T-helper 1 cell treated with Interleukin-12 subunit alpha and Interleukin-12 subunit beta and Interleukin-4 antibody, amounts not matched to agents 30 μg/mL and 1 μg/mL, for 36 hours (primary cell): ENCODE measurements at regions not wholly inside any gene's neighbourhood (a gene's known extent, or its start where the extent isn't known, plus 50 kb on each side); places are given as distances from the start of the nearest gene placed in this dataset.

Experiments
- H3K27ac Mint-ChIP-seq: one replicate; pipeline ENCODE4 v1.8.0; 2021; ENCODE audit warnings: mild to moderate bottlenecking, mixed read lengths
- H3K27me3 Mint-ChIP-seq: one replicate; pipeline ENCODE4 v1.8.0; 2021; ENCODE audit warnings: low read depth, mixed read lengths
- H3K36me3 Mint-ChIP-seq: one replicate; pipeline ENCODE4 v1.8.0; 2021; ENCODE audit warnings: low read depth, mixed read lengths
- H3K4me1 Mint-ChIP-seq: one replicate; pipeline ENCODE4 v1.8.0; 2021; ENCODE audit warnings: low read depth, mixed read lengths
- H3K4me3 Mint-ChIP-seq: one replicate; pipeline ENCODE4 v1.8.0; 2021; ENCODE audit warnings: mild to moderate bottlenecking, moderate library complexity, mixed read lengths
- H3K9me3 Mint-ChIP-seq: one replicate; pipeline ENCODE4 v1.8.0; 2021; ENCODE audit warnings: mixed read lengths

DNA sequence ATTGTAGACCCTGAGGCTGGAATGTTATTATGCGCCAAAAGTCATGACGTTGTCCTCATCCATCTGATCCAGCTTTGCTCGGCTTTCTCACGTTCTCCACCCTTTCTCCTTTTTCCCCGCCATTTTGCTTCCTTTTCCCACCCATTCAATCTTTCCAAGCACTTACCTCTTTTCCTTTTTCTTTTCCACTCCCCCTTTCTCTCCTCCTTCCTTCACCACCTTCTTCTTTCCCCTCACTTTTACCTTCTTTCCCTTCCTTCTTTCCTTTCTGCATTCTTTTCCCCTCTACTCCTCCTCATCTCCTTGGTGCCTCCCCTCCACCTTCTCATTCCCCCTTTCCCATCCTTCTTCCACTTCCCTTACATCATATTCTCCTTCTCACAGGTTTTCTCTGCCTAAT lies 304.8 kb upstream of the TSHZ2 start:
- Mint-ChIP-seq H3K27me3 (no peaks in the 10 kb centered on the region), H3K4me3 (no peak overlapping the region), H3K36me3 (no peaks in the 10 kb centered on the region), H3K27ac (no peak overlapping the region), H3K4me1 (no peaks in the 10 kb centered on the region), H3K9me3 (no peaks in the 10 kb centered on the region)

DNA sequence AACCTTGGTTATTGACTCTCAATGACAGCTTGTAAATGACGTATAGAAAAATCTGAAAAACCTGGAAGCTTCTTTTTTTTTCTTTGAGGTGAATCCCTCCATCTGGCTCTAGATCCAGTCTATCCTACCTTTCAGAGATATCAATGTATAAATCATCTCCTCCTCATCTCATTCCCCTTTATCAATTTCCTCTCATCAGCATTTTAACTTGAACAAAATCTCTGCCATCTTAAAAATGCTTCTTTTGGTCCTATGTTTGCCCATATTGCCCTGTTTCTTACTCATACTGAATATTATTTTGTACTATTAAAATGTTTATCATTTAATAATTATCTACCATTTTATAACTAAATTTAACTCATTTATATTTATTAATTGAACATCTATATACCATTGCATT lies 306.7 kb upstream of the TSHZ2 start:
- H3K9me3 Mint-ChIP-seq, result no peaks in the 10 kb centered on the region
- no peaks in the 10 kb centered on the region for H3K27me3 Mint-ChIP-seq
- no peaks in the 10 kb centered on the region for H3K4me1 Mint-ChIP-seq
- H3K36me3 Mint-ChIP-seq, result no peaks in the 10 kb centered on the region
- no peak overlapping the region for H3K27ac Mint-ChIP-seq
- H3K4me3 Mint-ChIP-seq, result no peak overlapping the region

DNA sequence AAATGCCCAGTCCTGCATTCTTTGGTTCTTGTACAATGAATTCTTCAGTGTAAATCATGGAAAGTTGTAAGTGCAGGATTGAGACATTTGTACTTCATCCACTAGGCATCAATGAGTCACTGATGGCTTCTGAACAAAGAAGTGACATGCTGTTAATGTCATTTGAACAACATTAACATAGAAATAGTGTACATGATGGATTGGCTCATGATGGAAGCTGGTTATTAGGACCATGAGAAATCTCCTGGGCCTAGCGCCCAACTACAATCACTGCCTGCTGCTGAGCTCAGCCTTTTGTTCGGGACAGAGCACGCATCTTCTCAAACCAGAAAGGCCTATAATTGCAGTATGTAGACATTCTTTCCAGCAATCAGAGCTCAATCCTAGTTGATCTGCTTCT lies 316.8 kb upstream of the TSHZ2 start:
- Mint-ChIP-seq H3K4me1 (peaks cover 2% of the 10 kb centered on the region), H3K4me3 (no peak overlapping the region), H3K27me3 (no peaks in the 10 kb centered on the region), H3K27ac (no peak overlapping the region), H3K36me3 (peaks cover 1% of the 10 kb centered on the region), H3K9me3 (no peaks in the 10 kb centered on the region)

DNA sequence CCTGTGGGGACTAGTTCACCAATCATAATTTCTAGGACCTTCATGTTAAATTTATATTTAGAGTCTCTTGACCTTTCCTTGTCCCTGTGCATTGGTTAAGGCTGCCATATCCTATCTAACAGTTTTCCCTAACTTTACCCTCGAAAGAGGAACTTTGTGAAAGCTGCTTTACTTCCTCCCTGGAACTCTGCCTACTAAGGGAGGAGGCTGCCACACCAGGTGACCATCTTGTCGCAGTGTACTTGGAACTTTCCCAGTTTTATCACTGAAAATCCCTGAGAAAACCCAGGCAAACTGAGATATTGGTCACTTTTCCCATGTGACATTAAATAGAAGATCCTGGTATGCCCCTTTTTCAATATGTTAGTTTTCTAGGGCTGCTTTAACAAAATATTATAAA lies 317.6 kb upstream of the TSHZ2 start:
- Mint-ChIP-seq H3K27ac (no peak overlapping the region), H3K4me3 (no peak overlapping the region), H3K4me1 (peaks cover 2% of the 10 kb centered on the region), H3K36me3 (peaks cover 1% of the 10 kb centered on the region), H3K27me3 (no peaks in the 10 kb centered on the region), H3K9me3 (no peaks in the 10 kb centered on the region)

DNA sequence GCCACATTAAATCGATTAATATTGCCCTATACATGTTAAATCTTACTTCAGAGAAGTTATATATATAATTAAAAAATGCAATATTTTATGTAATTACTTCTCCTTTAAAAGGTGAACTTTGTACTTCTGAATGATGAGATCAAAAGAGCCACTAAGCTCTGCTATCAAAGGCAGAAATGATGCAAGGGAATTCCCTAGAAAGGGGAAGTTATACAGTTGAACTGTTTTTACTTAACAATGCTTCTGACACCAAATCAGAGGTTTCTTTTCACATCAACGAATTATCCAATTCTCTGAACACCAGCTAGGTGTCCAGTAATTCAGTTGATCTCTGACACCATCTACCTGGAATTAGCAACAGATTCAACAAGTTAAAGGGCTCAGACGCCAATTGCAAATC lies 319.9 kb upstream of the TSHZ2 start:
- H3K36me3 Mint-ChIP-seq, result peaks cover 1% of the 10 kb centered on the region
- no peaks in the 10 kb centered on the region for H3K9me3 Mint-ChIP-seq
- no peak overlapping the region for H3K27ac Mint-ChIP-seq
- no peak overlapping the region for H3K4me3 Mint-ChIP-seq
- peaks cover 2% of the 10 kb centered on the region for H3K4me1 Mint-ChIP-seq
- no peaks in the 10 kb centered on the region for H3K27me3 Mint-ChIP-seq

GRCh38 chr20:52649727-52650126 lies 322.4 kb upstream of the TSHZ2 start:
- Mint-ChIP-seq H3K4me1 (peaks cover 2% of the 10 kb centered on the region), H3K9me3 (no peaks in the 10 kb centered on the region), H3K27me3 (no peaks in the 10 kb centered on the region), H3K4me3 (no peak overlapping the region), H3K27ac (no peak overlapping the region), H3K36me3 (peaks cover 1% of the 10 kb centered on the region)

DNA sequence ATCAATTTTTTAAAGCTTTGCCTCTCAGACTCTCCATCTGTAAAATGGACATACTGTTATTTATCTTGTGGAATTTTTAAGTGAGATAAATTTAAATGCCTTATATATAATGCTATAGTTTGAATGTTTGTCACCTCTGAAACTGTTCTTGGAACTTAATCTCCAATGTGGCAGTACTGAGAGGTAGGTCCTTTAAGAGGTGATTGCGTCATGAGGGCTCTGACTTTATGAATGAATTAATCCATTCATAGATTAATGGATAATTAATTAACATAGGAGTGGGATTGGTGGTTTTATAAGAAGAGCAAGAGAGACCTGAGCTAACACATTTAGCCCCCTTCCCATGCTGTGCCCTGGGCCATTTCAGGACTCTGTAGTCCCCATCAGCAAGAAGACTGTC lies 326.3 kb upstream of the TSHZ2 start:
- H3K27me3 Mint-ChIP-seq, result no peaks in the 10 kb centered on the region
- no peak overlapping the region for H3K4me3 Mint-ChIP-seq
- no peaks in the 10 kb centered on the region for H3K9me3 Mint-ChIP-seq
- peaks cover 1% of the 10 kb centered on the region for H3K36me3 Mint-ChIP-seq
- no peaks in the 10 kb centered on the region for H3K4me1 Mint-ChIP-seq
- no peak overlapping the region for H3K27ac Mint-ChIP-seq

- no peaks in the 10 kb centered on the region for H3K36me3 Mint-ChIP-seq
- H3K4me3 Mint-ChIP-seq, result no peak overlapping the region
- H3K9me3 Mint-ChIP-seq, result no peaks in the 10 kb centered on the region
- no peaks in the 10 kb centered on the region for H3K4me1 Mint-ChIP-seq
- H3K27ac Mint-ChIP-seq, result no peak overlapping the region
- H3K27me3 Mint-ChIP-seq, result no peaks in the 10 kb centered on the region
Observed at GRCh38 chr20:52643034-52643433, 329.1 kb upstream of the TSHZ2 start.

- Mint-ChIP-seq H3K9me3 (peaks cover 5% of the 10 kb centered on the region), H3K36me3 (no peaks in the 10 kb centered on the region), H3K27ac (no peak overlapping the region), H3K27me3 (no peaks in the 10 kb centered on the region), H3K4me3 (no peak overlapping the region), H3K4me1 (no peaks in the 10 kb centered on the region)
Observed at GRCh38 chr20:52637201-52637600, 335.0 kb upstream of the TSHZ2 start.

- no peak overlapping the region for H3K4me3 Mint-ChIP-seq
- H3K9me3 Mint-ChIP-seq, result peaks cover 10% of the 10 kb centered on the region
- no peaks in the 10 kb centered on the region for H3K27me3 Mint-ChIP-seq
- no peak overlapping the region for H3K27ac Mint-ChIP-seq
- no peaks in the 10 kb centered on the region for H3K4me1 Mint-ChIP-seq
- H3K36me3 Mint-ChIP-seq, result no peaks in the 10 kb centered on the region
Observed at GRCh38 chr20:52631469-52631868, 340.7 kb upstream of the TSHZ2 start.

- no peak overlapping the region for H3K27ac Mint-ChIP-seq
- no peaks in the 10 kb centered on the region for H3K27me3 Mint-ChIP-seq
- H3K36me3 Mint-ChIP-seq, result no peaks in the 10 kb centered on the region
- no peaks in the 10 kb centered on the region for H3K4me1 Mint-ChIP-seq
- H3K4me3 Mint-ChIP-seq, result no peak overlapping the region
- H3K9me3 Mint-ChIP-seq, result peaks cover 10% of the 10 kb centered on the region
Observed at GRCh38 chr20:52630138-52630537, 342.0 kb upstream of the TSHZ2 start.

DNA sequence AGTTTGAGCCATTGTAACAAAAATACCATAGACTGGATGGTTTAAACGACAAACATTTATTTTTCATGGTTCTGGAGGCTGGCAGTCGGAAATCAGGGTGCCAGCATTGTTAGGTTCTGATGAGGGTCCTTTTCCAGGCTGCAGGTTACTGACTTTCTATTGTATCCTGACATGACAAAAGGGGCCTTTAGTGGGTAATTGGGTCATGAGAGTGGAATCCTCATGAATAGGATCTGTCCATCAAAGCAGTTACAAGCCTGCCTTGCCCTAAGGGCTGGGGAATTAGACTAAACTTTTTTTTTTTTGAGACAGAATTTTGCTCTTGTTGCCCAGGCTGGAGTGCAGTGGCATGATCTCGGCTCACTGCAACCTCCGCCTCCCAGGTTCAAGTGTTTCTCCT lies 347.9 kb upstream of the TSHZ2 start:
- Mint-ChIP-seq H3K9me3 (no peaks in the 10 kb centered on the region), H3K36me3 (no peaks in the 10 kb centered on the region), H3K27ac (no peak overlapping the region), H3K27me3 (no peaks in the 10 kb centered on the region), H3K4me1 (no peaks in the 10 kb centered on the region), H3K4me3 (no peak overlapping the region)

DNA sequence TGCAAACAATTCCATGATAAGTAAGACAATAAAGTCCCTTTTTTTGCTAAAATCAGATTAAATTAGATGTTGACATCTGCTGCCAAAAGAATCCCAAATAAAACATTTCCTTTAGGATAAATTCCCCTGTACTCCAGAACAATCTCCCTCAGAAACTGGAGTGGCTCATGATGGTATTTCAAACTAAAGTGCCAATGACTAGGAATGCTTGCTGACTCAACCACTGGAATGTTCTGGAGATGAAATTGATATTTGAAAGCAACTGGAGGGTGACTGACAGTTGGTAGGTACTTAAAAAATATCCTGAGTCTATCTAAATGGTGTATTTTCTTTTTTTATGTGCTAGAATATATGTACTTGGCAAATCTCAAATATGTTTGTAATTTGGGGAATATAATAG lies 350.1 kb upstream of the TSHZ2 start:
- Mint-ChIP-seq H3K4me3 (no peak overlapping the region), H3K4me1 (no peaks in the 10 kb centered on the region), H3K27me3 (no peaks in the 10 kb centered on the region), H3K9me3 (no peaks in the 10 kb centered on the region), H3K36me3 (no peaks in the 10 kb centered on the region), H3K27ac (no peak overlapping the region)

DNA sequence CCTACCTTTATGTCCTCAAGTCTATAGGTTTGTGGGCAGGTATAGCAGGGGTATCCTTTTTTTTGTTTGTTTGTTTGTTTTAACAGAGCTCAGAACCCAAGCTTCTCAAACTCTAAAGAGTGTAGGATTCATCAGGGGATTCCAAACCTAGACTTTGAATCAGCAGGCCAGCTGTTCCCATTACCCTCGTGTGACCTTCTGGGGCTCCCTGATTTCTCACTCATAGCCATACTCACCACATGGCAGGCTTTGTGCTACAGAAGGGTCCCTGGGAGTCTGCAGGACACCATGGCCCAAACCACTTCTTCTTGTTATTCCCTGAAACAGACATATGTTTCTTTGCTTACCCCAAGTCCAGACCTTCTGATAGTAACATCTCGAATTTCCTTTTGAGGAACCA lies 350.8 kb upstream of the TSHZ2 start:
- Mint-ChIP-seq H3K4me1 (no peaks in the 10 kb centered on the region), H3K36me3 (no peaks in the 10 kb centered on the region), H3K4me3 (no peak overlapping the region)

GRCh38 chr20:52619671-52620070 lies 352.5 kb upstream of the TSHZ2 start:
- H3K4me1 Mint-ChIP-seq, result no peaks in the 10 kb centered on the region
- H3K9me3 Mint-ChIP-seq, result no peaks in the 10 kb centered on the region
- H3K36me3 Mint-ChIP-seq, result no peaks in the 10 kb centered on the region

More for the DNA sequence above, 350.8 kb upstream of the TSHZ2 start:
- no peaks in the 10 kb centered on the region for H3K27me3 Mint-ChIP-seq
- no peak overlapping the region for H3K27ac Mint-ChIP-seq
- no peaks in the 10 kb centered on the region for H3K9me3 Mint-ChIP-seq

DNA sequence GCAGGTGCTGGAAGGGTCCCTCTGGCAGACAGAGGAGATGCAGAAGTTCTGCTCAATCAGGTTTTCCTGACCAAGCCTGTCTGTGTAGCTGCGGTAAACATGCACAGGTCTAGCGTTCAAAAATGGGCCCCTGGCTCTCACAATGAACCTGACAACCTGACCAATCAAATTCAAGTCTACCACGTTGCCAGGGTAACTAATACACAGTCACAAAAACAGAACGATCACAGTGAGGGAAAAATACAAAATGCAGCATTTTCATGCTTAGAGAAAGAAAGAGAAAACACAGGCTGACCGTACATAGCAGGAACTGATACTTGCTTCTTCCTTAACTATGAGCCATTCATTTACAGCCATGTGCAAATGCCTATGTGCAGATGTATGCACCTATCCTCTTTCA lies 353.1 kb upstream of the TSHZ2 start:
- Mint-ChIP-seq H3K4me3 (no peak overlapping the region), H3K36me3 (no peaks in the 10 kb centered on the region), H3K9me3 (no peaks in the 10 kb centered on the region), H3K27ac (no peak overlapping the region), H3K27me3 (no peaks in the 10 kb centered on the region), H3K4me1 (no peaks in the 10 kb centered on the region)

More at GRCh38 chr20:52619671-52620070, 352.5 kb upstream of the TSHZ2 start:
- Mint-ChIP-seq H3K4me3 (no peak overlapping the region), H3K27me3 (no peaks in the 10 kb centered on the region), H3K27ac (no peak overlapping the region)
